Neural progenitor cell (in vitro differentiated cells): ENCODE measurements at regions not wholly inside any gene's neighbourhood (a gene's known extent, or its start where the extent isn't known, plus 50 kb on each side); places are given as distances from the start of the nearest gene placed in this dataset.
A peak's percentile ranks its signal among the peaks of the same experiment; 100 is the strongest.

Source experiments
- DNase-seq: peaks from one replicate; pipeline ENCODE4 v3.0.0-alpha.2; 2016; ENCODE audit warnings: low spot score
- H2AFZ ChIP-seq: fragments of 200-600 bp; sonication (generic); replicated peaks from 2 replicates; pipeline ENCODE4 v1.6.1; 2016; ENCODE audit warnings: antibody characterized with exemption
- H3F3A ChIP-seq: fragments of 200-600 bp; sonication (generic); 2 replicates; pipeline ENCODE4 v1.6.1; 2016; ENCODE audit warnings: antibody characterized with exemption, low read depth
- H3K27ac ChIP-seq: fragments of 200-600 bp; sonication (generic); 2 replicates; pipeline ENCODE4 v1.5.1; 2016; ENCODE audit warnings: mild to moderate bottlenecking
- H3K27me3 ChIP-seq: fragments of 200-600 bp; sonication (generic); 2 replicates; pipeline ENCODE4 v1.6.1; 2016; ENCODE audit warnings: mild to moderate bottlenecking, moderate library complexity
- H3K36me3 ChIP-seq: fragments of 200-600 bp; sonication (generic); 2 replicates; pipeline ENCODE4 v1.5.1; 2016
- H3K4me1 ChIP-seq: fragments of 200-600 bp; sonication (generic); 2 replicates; pipeline ENCODE4 v1.6.1; 2016; ENCODE audit warnings: mixed run types
- H3K4me2 ChIP-seq: fragments of 200-600 bp; sonication (generic); 2 replicates; pipeline ENCODE4 v1.6.1; 2016
- H3K4me3 ChIP-seq: fragments of 200-600 bp; sonication (generic); 2 replicates; pipeline ENCODE4 v1.5.1; 2016
- H3K79me2 ChIP-seq: fragments of 200-600 bp; sonication (generic); 2 replicates; pipeline ENCODE4 v1.6.1; 2016; ENCODE audit warnings: low read depth
- H3K9ac ChIP-seq: fragments of 200-600 bp; sonication (generic); 2 replicates; pipeline ENCODE4 v1.6.1; 2016
- H3K9me3 ChIP-seq: fragments of 200-600 bp; sonication (generic); 2 replicates; pipeline ENCODE4 v1.5.1; 2016; ENCODE audit warnings: low read depth
- H4K20me1 ChIP-seq: fragments of 200-600 bp; sonication (generic); 2 replicates; pipeline ENCODE4 v1.6.1; 2016; ENCODE audit warnings: low read depth
- H3K27ac Mint-ChIP-seq: 3 replicates; pipeline ENCODE4 v1.8.0; 2021; ENCODE audit warnings: mixed read lengths
- H3K27me3 Mint-ChIP-seq: 2 replicates; pipeline ENCODE4 v1.8.0; 2022; ENCODE audit warnings: low read depth, mild to moderate bottlenecking, inconsistent platforms, moderate library complexity, mixed read lengths; ENCODE audit not compliant: insufficient read depth
- H3K36me3 Mint-ChIP-seq: 3 replicates; pipeline ENCODE4 v1.8.0; 2021; ENCODE audit warnings: mixed read lengths
- H3K4me1 Mint-ChIP-seq: 3 replicates; pipeline ENCODE4 v1.8.0; 2021; ENCODE audit warnings: mixed read lengths
- H3K4me3 Mint-ChIP-seq: 3 replicates; pipeline ENCODE4 v1.8.0; 2021; ENCODE audit warnings: mild to moderate bottlenecking, moderate library complexity, mixed read lengths
- H3K9me3 Mint-ChIP-seq: 3 replicates; pipeline ENCODE4 v1.8.0; 2020; ENCODE audit warnings: mixed read lengths
- CTCF ChIP-seq: fragments of 200-600 bp; sonication (generic); IDR thresholded peaks from 2 replicates; pipeline ENCODE4 v1.5.1; 2017; ENCODE audit warnings: antibody characterized with exemption, mild to moderate bottlenecking
- EZH2 ChIP-seq: fragments of 200-600 bp; sonication (generic); IDR thresholded peaks from 2 replicates; pipeline ENCODE4 v1.6.1; 2017; ENCODE audit warnings: antibody characterized with exemption, mild to moderate bottlenecking, moderate library complexity
- EZH2phosphoT487 ChIP-seq: fragments of 200-600 bp; sonication (generic); IDR thresholded peaks from 2 replicates; pipeline ENCODE4 v1.6.1; 2017; ENCODE audit warnings: antibody characterized with exemption

GRCh38 chr5:135140446-135141204 is 106.6 kb upstream of the PITX1 start:
- TF ChIP-seq CTCF: no peak
- TF ChIP-seq EZH2: no peak
- TF ChIP-seq EZH2phosphoT487: no peak
- H4K20me1 ChIP-seq: no peaks in the 10 kb centered on the region
- H3K79me2 ChIP-seq: no peaks in the 10 kb centered on the region
- H2AFZ ChIP-seq: no peak overlapping the region
- H3K36me3 ChIP-seq: no peaks in the 10 kb centered on the region
- peaks cover 2% of the 10 kb centered on the region for H3K27me3 Mint-ChIP-seq
- no peaks in the 10 kb centered on the region for H3K4me1 ChIP-seq
- peaks cover 2% of the 10 kb centered on the region for H3K9me3 Mint-ChIP-seq
- no peaks in the 10 kb centered on the region for H3K4me1 Mint-ChIP-seq
- no peak overlapping the region for H3K4me3 ChIP-seq
- H3K4me2 ChIP-seq: no peak overlapping the region
- H3K36me3 Mint-ChIP-seq: no peaks in the 10 kb centered on the region
- no peak overlapping the region for H3K4me3 Mint-ChIP-seq
- H3F3A ChIP-seq: no peaks in the 10 kb centered on the region
- no peak for DNase-seq
- H3K27ac Mint-ChIP-seq: no peak overlapping the region
- H3K27me3 ChIP-seq: peaks cover 5% of the 10 kb centered on the region
- H3K9me3 ChIP-seq: no peaks in the 10 kb centered on the region
- no peak overlapping the region for H3K9ac ChIP-seq
- H3K27ac ChIP-seq: no peak overlapping the region

- no peaks in the 10 kb centered on the region for H4K20me1 ChIP-seq
- H3K9ac ChIP-seq: no peak overlapping the region
- Mint-ChIP-seq H3K27ac (no peak overlapping the region), H3K4me1 (no peaks in the 10 kb centered on the region), H3K9me3 (peaks cover 2% of the 10 kb centered on the region), H3K36me3 (no peaks in the 10 kb centered on the region), H3K4me3 (no peak overlapping the region), H3K27me3 (no peaks in the 10 kb centered on the region)
- no peak overlapping the region for H3K27ac ChIP-seq
- DNase-seq: no peak
- H3K9me3 ChIP-seq: no peaks in the 10 kb centered on the region
- TF ChIP-seq CTCF (no peak), EZH2 (no peak), EZH2phosphoT487 (no peak)
- no peaks in the 10 kb centered on the region for H3K36me3 ChIP-seq
- peaks cover 5% of the 10 kb centered on the region for H3K27me3 ChIP-seq
- H3K4me2 ChIP-seq: no peak overlapping the region
- H3K4me1 ChIP-seq: no peaks in the 10 kb centered on the region
- H3F3A ChIP-seq: no peaks in the 10 kb centered on the region
- no peak overlapping the region for H3K4me3 ChIP-seq
- H3K79me2 ChIP-seq: no peaks in the 10 kb centered on the region
- no peak overlapping the region for H2AFZ ChIP-seq
Observed at GRCh38 chr5:135139381-135140134, 105.5 kb upstream of the PITX1 start.

GRCh38 chr5:135138116-135138850 is 104.3 kb upstream of the PITX1 start:
- Mint-ChIP-seq H3K4me1 (no peaks in the 10 kb centered on the region), H3K27me3 (no peaks in the 10 kb centered on the region), H3K27ac (peak overlapping the region; percentile 26), H3K4me3 (no peak overlapping the region), H3K36me3 (no peaks in the 10 kb centered on the region), H3K9me3 (no peaks in the 10 kb centered on the region)
- DNase-seq: no peak
- no peak overlapping the region for H3K4me2 ChIP-seq
- no peak overlapping the region for H3K9ac ChIP-seq
- H3K4me3 ChIP-seq: no peak overlapping the region
- no peaks in the 10 kb centered on the region for H3K79me2 ChIP-seq
- H3K36me3 ChIP-seq: no peaks in the 10 kb centered on the region
- no peak overlapping the region for H2AFZ ChIP-seq
- no peaks in the 10 kb centered on the region for H3K9me3 ChIP-seq
- TF ChIP-seq CTCF (no peak), EZH2 (no peak), EZH2phosphoT487 (no peak)
- H3K4me1 ChIP-seq: no peaks in the 10 kb centered on the region
- no peaks in the 10 kb centered on the region for H4K20me1 ChIP-seq
- no peak overlapping the region for H3K27ac ChIP-seq
- H3F3A ChIP-seq: no peaks in the 10 kb centered on the region
- H3K27me3 ChIP-seq: peaks cover 5% of the 10 kb centered on the region
